ENCODE measurements at regions not wholly inside any gene's neighbourhood (a gene's known extent, or its start where the extent isn't known, plus 50 kb on each side); places are given as distances from the start of the nearest gene placed in this dataset.

- no peak for DNase-seq
Observed at GRCh38 chr1:56313560-56313959, 265.8 kb downstream of the PLPP3 start.

GRCh38 chr1:56311766-56312165 is 267.6 kb downstream of the PLPP3 start:
- DNase-seq: no peak

- DNase-seq: peak; percentile 77
Observed at GRCh38 chr1:56310945-56311344, 268.4 kb downstream of the PLPP3 start.

- DNase-seq: peak; percentile 63
Observed at GRCh38 chr1:56309065-56309464, 270.3 kb downstream of the PLPP3 start.

GRCh38 chr1:56304975-56305374 is 274.4 kb downstream of the PLPP3 start:
- no peak for DNase-seq

GRCh38 chr1:56303805-56304204 is 275.6 kb downstream of the PLPP3 start:
- no peak for DNase-seq

GRCh38 chr1:56302878-56303277 is 276.5 kb downstream of the PLPP3 start:
- DNase-seq: no peak

- no peak for DNase-seq
Observed at GRCh38 chr1:56301791-56302190, 277.6 kb downstream of the PLPP3 start.

GRCh38 chr1:56300836-56301235 is 278.5 kb downstream of the PLPP3 start:
- no peak for DNase-seq

- no peak for DNase-seq
Observed at GRCh38 chr1:56298866-56299265, 280.5 kb downstream of the PLPP3 start.

- DNase-seq: no peak
Observed at GRCh38 chr1:56297904-56298303, 281.5 kb downstream of the PLPP3 start.

- DNase-seq: no peak
Observed at GRCh38 chr1:56297208-56297607, 282.2 kb downstream of the PLPP3 start.

- no peak for DNase-seq
Observed at GRCh38 chr1:56295949-56296929, 283.1 kb downstream of the PLPP3 start.

GRCh38 chr1:56291374-56291919 is 287.9 kb downstream of the PLPP3 start:
- DNase-seq: peak; percentile 23

- no peak for DNase-seq
Observed at GRCh38 chr1:56289260-56289659, 290.1 kb downstream of the PLPP3 start.

GRCh38 chr1:56287721-56288120 is 291.6 kb downstream of the PLPP3 start:
- DNase-seq: peak; percentile 21

GRCh38 chr1:56286956-56287355 is 292.4 kb downstream of the PLPP3 start:
- DNase-seq: no peak

GRCh38 chr1:56286506-56286905 is 292.9 kb downstream of the PLPP3 start:
- DNase-seq: no peak

- no peak for DNase-seq
Observed at GRCh38 chr1:56285554-56286402, 293.6 kb downstream of the PLPP3 start.

- DNase-seq: peak; percentile 69
Observed at GRCh38 chr1:56284928-56285327, 294.4 kb downstream of the PLPP3 start.

- peak; percentile 87 for DNase-seq
Observed at GRCh38 chr1:56278061-56278460, 301.3 kb downstream of the PLPP3 start.

- DNase-seq: peak; percentile 38
Observed at GRCh38 chr1:56268519-56269140, 310.7 kb downstream of the PLPP3 start.
